Suppressor macrophage treated with lipopolysaccharide for 1 hour (primary cell): ENCODE measurements at regions not wholly inside any gene's neighbourhood (a gene's known extent, or its start where the extent isn't known, plus 50 kb on each side); places are given as distances from the start of the nearest gene placed in this dataset.

Experiments used
- DNase-seq, 3 donors: peaks; one replicate each; pipeline ENCODE4 v3.0.0-alpha.2; 2020 to 2022

GRCh38 chr3:176526225-176526624 lies 671.1 kb downstream of the TBL1XR1 start:
- DNase-seq, result no peak

- no peak for DNase-seq
These were observed 674.2 kb downstream of the TBL1XR1 start for GRCh38 chr3:176523114-176523513.

GRCh38 chr3:176522436-176522835 lies 674.8 kb downstream of the TBL1XR1 start:
- no peak for DNase-seq

DNA sequence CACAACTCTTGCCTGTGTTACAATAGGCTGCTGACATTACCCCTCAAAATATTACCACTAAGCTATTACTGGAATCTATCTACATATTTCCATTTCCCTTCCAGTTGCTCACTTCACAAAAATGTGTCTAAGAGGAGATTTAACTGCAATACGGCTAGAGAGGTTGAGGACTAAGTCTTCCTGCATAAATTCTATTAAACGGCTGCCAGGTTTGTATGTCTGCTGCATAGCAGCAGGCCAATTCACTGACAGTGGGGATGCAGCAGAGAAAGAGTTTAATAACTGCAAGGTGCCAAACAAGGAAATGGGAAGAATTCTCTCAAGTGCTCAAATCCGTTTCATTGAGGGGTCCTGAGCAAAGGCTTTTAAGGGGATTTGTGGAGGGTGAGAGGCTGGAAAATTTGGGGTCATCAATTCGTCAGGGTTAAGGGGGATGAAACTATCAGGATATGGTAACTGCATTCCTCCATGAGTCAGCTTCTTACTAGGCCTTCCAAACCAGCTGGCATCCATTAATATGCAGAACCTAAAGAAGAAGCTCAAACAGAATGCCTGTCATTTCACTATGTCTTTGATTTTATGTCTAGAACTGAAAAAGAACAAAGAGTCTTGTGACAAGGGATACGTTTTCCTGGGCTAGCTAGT lies 675.6 kb downstream of the TBL1XR1 start:
- no peak for DNase-seq

GRCh38 chr3:176514297-176514696 lies 683.0 kb downstream of the TBL1XR1 start:
- DNase-seq, result peak in 2 of 3 donors; percentile 3 to 10

DNA sequence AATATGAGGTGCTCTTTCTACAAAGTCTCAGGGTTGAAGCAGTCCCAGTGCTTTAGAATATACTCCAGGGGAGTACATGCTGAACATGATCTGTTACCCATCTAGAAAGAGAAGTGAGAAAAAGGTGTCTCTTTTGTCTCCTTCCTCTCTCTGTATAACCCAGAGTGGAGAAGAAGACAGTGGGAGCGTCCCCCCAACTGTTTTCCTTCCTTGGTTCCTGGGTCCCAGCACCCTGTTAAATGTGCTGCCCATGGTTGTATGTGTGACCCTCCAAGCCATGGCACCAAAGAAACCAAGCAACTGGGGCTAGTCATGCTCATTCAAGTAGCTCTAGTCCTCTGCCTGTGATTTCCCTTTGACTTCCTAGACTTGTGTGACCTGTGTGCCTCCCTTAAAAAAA lies 683.7 kb downstream of the TBL1XR1 start:
- no peak for DNase-seq

GRCh38 chr3:176512037-176512436 lies 685.2 kb downstream of the TBL1XR1 start:
- DNase-seq, result no peak

GRCh38 chr3:176510097-176510496 lies 687.2 kb downstream of the TBL1XR1 start:
- no peak for DNase-seq

DNA sequence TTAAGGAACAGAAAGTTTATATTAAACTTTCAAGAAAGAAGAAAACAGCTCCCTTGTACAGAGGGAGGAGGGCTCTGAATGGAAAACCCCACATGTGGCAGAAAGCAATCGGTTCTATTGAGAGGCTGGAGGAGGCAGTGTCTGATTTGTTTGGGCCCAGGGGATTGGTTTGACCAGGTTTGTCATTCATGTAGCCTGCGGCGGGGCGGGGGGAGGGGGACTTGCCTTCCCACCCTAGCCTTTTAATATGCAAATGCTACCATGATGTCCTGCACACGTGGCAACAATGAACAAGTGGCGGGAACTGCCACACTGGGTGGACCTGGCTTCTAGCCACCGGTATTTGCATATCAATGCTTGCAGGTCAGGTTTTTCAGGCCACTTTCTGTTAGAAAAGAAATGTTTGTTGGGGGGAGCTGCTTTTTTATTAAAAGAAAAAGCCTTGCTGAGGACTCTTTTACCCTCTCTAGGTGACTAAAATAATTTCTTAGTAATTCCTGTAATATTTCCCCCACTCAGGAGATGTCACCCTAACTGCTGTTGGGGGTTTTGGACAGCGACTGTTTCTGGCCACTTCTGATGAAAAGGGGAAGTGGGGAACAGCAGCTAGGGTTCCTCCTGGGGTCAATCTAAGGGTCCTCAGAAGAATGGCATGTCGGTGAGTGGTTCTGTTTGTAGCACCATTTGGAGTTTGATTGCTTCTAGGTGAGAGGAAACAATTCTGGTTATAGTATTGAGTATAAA lies 691.2 kb downstream of the TBL1XR1 start:
- no peak for DNase-seq

- no peak for DNase-seq
These were observed 706.2 kb downstream of the TBL1XR1 start for GRCh38 chr3:176491084-176491483.

DNA sequence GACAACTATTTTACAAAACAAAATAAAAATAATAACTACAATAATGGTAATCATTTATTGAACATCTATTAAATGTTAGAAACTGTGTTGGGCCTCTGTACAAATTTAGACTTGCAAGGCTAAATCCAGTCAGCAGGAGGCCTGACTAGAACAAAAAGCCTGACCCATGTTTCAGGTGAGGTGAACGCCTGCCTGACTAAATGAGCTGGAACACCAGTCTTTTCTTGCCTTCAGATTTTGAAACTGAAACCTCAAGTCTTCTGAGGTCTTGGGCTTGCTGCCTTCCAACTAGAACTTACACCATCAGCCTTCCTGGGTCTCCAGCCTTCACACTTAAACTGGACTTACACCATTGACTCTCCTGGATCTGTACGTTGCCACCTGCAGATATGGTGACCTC lies 706.9 kb downstream of the TBL1XR1 start:
- DNase-seq, result no peak

GRCh38 chr3:176479248-176479647 lies 718.0 kb downstream of the TBL1XR1 start:
- no peak for DNase-seq

DNA sequence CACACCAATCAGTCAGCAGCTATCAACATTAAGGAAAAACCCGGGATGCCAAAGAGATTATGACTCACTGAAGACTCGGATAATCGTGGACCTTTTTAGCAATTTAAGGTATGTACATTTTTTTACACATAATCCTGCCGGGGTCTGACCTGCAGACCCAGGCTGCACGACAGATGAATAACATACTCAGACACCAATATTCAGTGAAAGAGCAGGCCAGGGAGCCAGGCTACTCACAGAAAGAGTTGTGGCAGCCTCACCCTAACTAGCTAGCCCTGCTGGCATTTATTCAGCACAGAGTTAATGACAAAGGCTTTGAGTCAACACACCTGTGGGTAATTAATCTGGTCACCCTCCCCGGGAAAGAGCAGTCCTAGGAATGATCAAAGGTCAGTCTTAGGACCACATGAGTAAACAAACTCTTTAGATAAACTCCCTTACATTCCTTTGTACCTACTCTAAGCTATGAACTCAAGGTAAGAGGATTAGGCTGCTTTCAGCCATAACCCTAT lies 727.5 kb downstream of the TBL1XR1 start:
- DNase-seq, result no peak

GRCh38 chr3:176463610-176464009 lies 733.7 kb downstream of the TBL1XR1 start:
- no peak for DNase-seq

- DNase-seq, result no peak
These were observed 749.9 kb downstream of the TBL1XR1 start for GRCh38 chr3:176447369-176447768.

GRCh38 chr3:176442326-176442725 lies 755.0 kb downstream of the TBL1XR1 start:
- no peak for DNase-seq

GRCh38 chr3:176439729-176440128 lies 757.6 kb downstream of the TBL1XR1 start:
- no peak for DNase-seq

DNA sequence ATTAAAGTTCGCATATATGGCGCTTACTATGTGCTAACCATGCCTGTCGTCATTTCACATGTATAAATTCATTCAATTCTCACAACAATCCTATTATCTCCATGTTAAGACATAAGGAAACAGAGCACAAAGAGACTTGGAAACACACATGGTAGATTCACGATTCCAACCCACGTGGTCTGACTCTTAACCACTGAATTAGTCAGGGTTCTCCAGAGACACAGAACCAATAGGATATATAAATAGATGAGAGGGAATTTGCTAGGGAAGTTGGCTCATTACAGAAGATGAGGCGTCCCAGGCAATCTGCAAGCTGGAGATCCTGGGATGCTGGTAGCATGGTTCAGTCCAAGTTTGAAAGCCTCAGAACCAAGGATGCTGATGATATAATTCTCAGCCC lies 765.3 kb downstream of the TBL1XR1 start:
- DNase-seq, result no peak

DNA sequence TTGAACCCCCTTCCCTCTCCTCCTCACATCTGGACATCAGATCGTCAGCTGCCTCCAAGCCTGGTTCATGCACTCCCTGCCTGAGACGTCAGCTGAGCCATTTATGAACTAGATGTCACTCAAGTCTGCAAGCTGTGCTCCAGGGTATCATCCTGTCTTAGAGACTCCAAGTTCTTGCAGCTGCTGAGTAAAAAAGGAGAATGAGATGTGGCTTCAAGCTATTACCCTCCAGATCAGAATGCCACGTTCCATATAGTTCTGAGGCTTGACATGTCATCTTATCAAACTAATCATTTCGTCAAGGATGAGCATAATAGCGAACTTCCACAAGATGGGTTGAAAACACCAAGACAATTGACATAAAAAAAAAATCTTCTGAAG lies 766.3 kb downstream of the TBL1XR1 start:
- DNase-seq, result no peak

DNA sequence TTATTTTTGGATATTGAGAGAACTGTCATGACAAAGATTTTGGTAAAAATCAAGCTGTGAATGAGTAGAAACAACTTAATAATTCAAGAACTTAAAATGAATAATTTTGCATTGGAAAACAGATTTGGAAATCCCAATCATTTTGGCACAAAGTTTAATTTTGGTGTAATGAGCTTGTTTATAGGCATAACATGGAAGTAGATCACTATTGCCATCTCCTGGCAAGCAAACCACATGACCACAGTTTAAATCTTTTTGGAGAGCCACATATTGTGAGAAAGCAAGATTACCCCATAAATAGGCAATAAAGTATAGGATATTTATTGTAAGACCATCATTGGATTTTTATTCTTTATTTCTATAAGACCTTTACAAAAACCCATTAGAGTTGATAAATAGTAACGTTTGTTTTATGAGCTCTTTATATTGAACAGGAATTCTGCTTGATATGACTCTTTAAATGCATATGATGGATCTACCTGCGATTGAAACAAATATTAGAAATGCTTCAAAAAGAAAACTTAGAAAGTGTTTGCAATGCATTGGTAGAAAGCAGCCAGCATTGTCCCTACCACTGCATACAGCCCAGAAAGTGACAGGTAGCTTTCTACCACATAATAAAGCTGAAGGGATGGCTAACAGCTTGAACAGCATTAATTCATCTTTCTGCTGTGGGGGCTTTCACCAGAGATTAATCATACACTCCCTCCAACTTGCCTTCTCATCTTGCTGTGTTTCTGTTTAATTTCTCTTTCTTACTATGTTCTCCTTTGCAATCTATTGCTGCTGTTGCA lies 766.8 kb downstream of the TBL1XR1 start:
- peak in 2 of 3 donors; percentile 1 to 2 for DNase-seq

DNA sequence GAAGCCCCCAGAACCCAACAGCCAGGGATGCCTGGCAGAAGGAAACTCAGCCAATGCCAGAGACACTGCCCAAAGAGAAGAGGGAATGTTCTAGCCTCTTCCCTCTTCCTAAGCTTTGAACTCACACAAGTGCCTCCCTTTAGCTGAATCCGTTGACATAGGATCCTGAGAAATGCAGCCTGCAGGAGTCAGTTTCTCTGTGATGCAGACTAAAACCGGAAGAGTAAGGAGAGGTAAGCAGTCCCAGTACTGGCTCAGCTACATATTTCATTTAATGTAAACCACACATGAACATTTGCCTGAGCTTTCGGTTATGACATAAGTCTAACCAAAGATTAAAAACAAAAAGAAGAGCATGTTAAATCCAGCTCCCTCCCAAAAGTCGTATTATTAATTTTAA lies 768.7 kb downstream of the TBL1XR1 start:
- no peak for DNase-seq

DNA sequence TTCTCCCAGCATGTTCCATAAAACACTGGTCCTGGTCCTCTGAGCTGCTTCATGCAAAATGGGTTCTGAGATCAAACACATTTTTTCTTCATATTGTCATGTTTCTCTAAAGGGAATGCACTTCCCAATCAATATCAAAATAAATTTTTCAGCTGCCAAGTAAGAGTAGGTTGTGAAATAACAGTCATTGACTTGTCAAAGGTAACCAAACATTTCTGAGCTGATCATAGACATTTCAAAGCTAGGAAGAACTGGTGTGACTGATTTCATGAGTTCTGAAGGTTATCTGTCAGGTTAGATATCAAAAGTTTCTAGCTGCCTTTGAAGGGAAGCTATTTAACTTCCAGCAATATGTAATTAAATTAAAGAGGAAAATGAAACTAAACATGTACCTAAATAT lies 770.9 kb downstream of the TBL1XR1 start:
- DNase-seq, result no peak

GRCh38 chr3:176416870-176417269 lies 780.4 kb downstream of the TBL1XR1 start:
- no peak for DNase-seq
